CD14-positive monocyte (primary cell): ENCODE measurements at regions not wholly inside any gene's neighbourhood (a gene's known extent, or its start where the extent isn't known, plus 50 kb on each side); places are given as distances from the start of the nearest gene placed in this dataset.

Experiments used
- DNase-seq, 3 donors: peaks; one replicate each; pipeline ENCODE4 v3.0.0-alpha.2; 2011 to 2022
- H2AFZ ChIP-seq: 2 replicates; pipeline ENCODE4 v1.6.0; 2012; ENCODE audit warnings: mild to moderate bottlenecking, low read depth, low read length, inconsistent platforms; ENCODE audit not compliant: insufficient read depth, poor library complexity, severe bottlenecking
- H3K27ac ChIP-seq, 2 donors: 1 replicate in 1 of 2; 2 replicates in 1 of 2; pipeline ENCODE4 v1.5.1; 2012 to 2013; ENCODE audit warnings: low read length in 2 of 2, control low read depth in 1 of 2, inconsistent platforms in 1 of 2, low read depth in 1 of 2, mild to moderate bottlenecking in 1 of 2
- H3K27me3 ChIP-seq, 2 donors: one replicate each; pipeline versions ENCODE4 v1.6.0 to v1.6.1; 2011 to 2013; ENCODE audit warnings: low read length in 2 of 2; ENCODE audit not compliant: control insufficient read depth in 2 of 2, insufficient read depth in 2 of 2
- H3K36me3 ChIP-seq, 2 donors: replicated peaks in 1 of 2; 1 replicate in 1 of 2; 2 replicates in 1 of 2; pipeline versions ENCODE4 v1.5.1 to v1.6.1; 2012 to 2013; ENCODE audit warnings: low read length in 2 of 2, control low read depth in 1 of 2, inconsistent platforms in 1 of 2, mild to moderate bottlenecking in 1 of 2; ENCODE audit not compliant: insufficient read depth in 2 of 2, control insufficient read depth in 1 of 2
- H3K4me1 ChIP-seq, 2 donors: 1 replicate in 1 of 2; 2 replicates in 1 of 2; pipeline versions ENCODE4 v1.5.1 to v1.6.1; 2012 to 2013; ENCODE audit warnings: low read length in 2 of 2, control low read depth in 1 of 2, inconsistent platforms in 1 of 2, mild to moderate bottlenecking in 1 of 2, moderate library complexity in 1 of 2; ENCODE audit not compliant: insufficient read depth in 2 of 2, control insufficient read depth in 1 of 2
- H3K4me2 ChIP-seq: replicated peaks from 2 replicates; pipeline ENCODE3; 2012; ENCODE audit warnings: low read length, moderate library complexity, mild to moderate bottlenecking; ENCODE audit not compliant: poor library complexity, severe bottlenecking; ENCODE audit errors: extremely low read depth
- H3K4me3 ChIP-seq, 3 experiments: fragments of 200-600 bp in 1 of 3; sonication (generic) in 1 of 3; replicated peaks in 1 of 3; 1 replicate in 2 of 3; 2 replicates in 1 of 3; pipeline ENCODE4 v1.5.1; 2011 to 2013; ENCODE audit warnings: low read length in 3 of 3, mild to moderate bottlenecking in 3 of 3, control low read depth in 2 of 3, low read depth in 2 of 3, inconsistent platforms in 1 of 3, moderate library complexity in 1 of 3
- H3K79me2 ChIP-seq: 2 replicates; pipeline ENCODE4 v1.6.0; 2012; ENCODE audit warnings: mild to moderate bottlenecking, control low read depth, inconsistent platforms, low read length, moderate library complexity; ENCODE audit not compliant: insufficient read depth
- H3K9ac ChIP-seq: 2 replicates; pipeline ENCODE4 v1.6.0; 2017; ENCODE audit warnings: low read length, mild to moderate bottlenecking; ENCODE audit not compliant: insufficient read depth, poor library complexity, severe bottlenecking
- H3K9me3 ChIP-seq, 2 donors: replicated peaks in 1 of 2; 1 replicate in 1 of 2; 2 replicates in 1 of 2; pipeline versions ENCODE4 v1.5.1 to v1.6.1; 2012 to 2013; ENCODE audit warnings: low read length in 2 of 2, control low read depth in 1 of 2; ENCODE audit not compliant: control insufficient read depth in 1 of 2, insufficient read depth in 1 of 2
- H4K20me1 ChIP-seq: 2 replicates; pipeline ENCODE4 v1.6.0; 2012; ENCODE audit warnings: mild to moderate bottlenecking, low read length, control low read depth, moderate library complexity; ENCODE audit not compliant: insufficient read depth
- H3K27ac Mint-ChIP-seq, 7 donors: one replicate each; pipeline ENCODE4 v1.8.0; 2020; ENCODE audit warnings: mild to moderate bottlenecking in 7 of 7, mixed read lengths in 7 of 7, moderate library complexity in 6 of 7, inconsistent platforms in 2 of 7
- H3K27me3 Mint-ChIP-seq, 3 donors: one replicate each; pipeline ENCODE4 v1.8.0; 2021 to 2022; ENCODE audit warnings: low read depth in 3 of 3, mild to moderate bottlenecking in 3 of 3, mixed read lengths in 3 of 3, moderate library complexity in 3 of 3, inconsistent platforms in 1 of 3
- H3K36me3 Mint-ChIP-seq, 2 donors: one replicate each; pipeline ENCODE4 v1.8.0; 2020; ENCODE audit warnings: mixed read lengths in 2 of 2, inconsistent platforms in 1 of 2, mild to moderate bottlenecking in 1 of 2
- H3K4me1 Mint-ChIP-seq: one replicate; pipeline ENCODE4 v1.8.0; 2020; ENCODE audit warnings: mild to moderate bottlenecking, mixed read lengths
- H3K4me3 Mint-ChIP-seq, 2 donors: one replicate each; pipeline ENCODE4 v1.8.0; 2020; ENCODE audit warnings: mild to moderate bottlenecking in 2 of 2, mixed read lengths in 2 of 2, moderate library complexity in 1 of 2
- H3K9me3 Mint-ChIP-seq, 7 donors: one replicate each; pipeline ENCODE4 v1.8.0; 2020 to 2022; ENCODE audit warnings: mixed read lengths in 7 of 7, mild to moderate bottlenecking in 6 of 7, moderate library complexity in 6 of 7, inconsistent platforms in 2 of 7
- WGBS: methylation state at CpG from one replicate; pipeline ENCODE4 v1.1.5; 2013; ENCODE audit warnings: missing lambda C conversion rate; ENCODE audit not compliant: insufficient coverage; 5-methylcytosine and 5-hydroxymethylcytosine counted together
- intact Hi-C, 2 donors: fragments of 100-400 bp; cut with micrococcal nuclease; formaldehyde crosslinking; loops; one replicate each; pipeline versions ENCODE4 v1.15.0 to v1.15.1; 2023
- TF ChIP-seq, protein P1 (sequence below): fragments of 200-600 bp; IDR thresholded peaks from one replicate; pipeline ENCODE4 v1.8.0; 2022; ENCODE audit warnings: antibody characterized with exemption, mild to moderate bottlenecking

DNA sequence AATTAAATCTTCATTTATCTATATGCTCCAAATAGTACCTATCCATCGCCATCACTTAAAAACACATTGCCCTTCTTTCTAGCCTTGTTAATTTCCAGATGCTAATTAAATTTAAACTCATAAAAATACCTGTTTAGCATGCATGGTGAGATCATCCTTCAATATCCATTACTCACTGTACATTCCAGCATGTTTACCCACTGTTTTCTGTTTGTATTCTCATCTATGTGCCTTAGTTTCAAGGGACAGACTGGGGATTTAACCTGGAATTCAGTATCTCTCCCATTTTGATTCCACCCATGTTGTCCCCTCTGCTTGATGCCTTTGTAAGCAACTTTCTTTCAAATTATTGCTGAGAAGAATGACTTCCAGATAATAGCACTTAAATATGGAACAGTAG, 208.0 kb downstream of the SPTSSA start:
- Mint-ChIP-seq H3K27me3 (peaks cover 2 to 9% (median 7%) of the 10 kb centered on the region in 3 donors), H3K9me3 (peaks cover 0 to 2% (median 0%) of the 10 kb centered on the region in 7 donors), H3K36me3 (no peaks in the 10 kb centered on the region), H3K27ac (no peak overlapping the region), H3K4me1 (no peaks in the 10 kb centered on the region), H3K4me3 (no peak overlapping the region)
- TF ChIP-seq, protein P1, sequence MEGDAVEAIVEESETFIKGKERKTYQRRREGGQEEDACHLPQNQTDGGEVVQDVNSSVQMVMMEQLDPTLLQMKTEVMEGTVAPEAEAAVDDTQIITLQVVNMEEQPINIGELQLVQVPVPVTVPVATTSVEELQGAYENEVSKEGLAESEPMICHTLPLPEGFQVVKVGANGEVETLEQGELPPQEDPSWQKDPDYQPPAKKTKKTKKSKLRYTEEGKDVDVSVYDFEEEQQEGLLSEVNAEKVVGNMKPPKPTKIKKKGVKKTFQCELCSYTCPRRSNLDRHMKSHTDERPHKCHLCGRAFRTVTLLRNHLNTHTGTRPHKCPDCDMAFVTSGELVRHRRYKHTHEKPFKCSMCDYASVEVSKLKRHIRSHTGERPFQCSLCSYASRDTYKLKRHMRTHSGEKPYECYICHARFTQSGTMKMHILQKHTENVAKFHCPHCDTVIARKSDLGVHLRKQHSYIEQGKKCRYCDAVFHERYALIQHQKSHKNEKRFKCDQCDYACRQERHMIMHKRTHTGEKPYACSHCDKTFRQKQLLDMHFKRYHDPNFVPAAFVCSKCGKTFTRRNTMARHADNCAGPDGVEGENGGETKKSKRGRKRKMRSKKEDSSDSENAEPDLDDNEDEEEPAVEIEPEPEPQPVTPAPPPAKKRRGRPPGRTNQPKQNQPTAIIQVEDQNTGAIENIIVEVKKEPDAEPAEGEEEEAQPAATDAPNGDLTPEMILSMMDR = no peak
- Histone ChIP-seq H3K4me1 (no peaks in the 10 kb centered on the region), H3K36me3 (no peaks in the 10 kb centered on the region), H3K27me3 (no peaks in the 10 kb centered on the region), H3K9ac (no peak overlapping the region), H4K20me1 (no peaks in the 10 kb centered on the region), H3K4me2 (no peak overlapping the region), H3K27ac (no peak overlapping the region), H3K9me3 (no peaks in the 10 kb centered on the region), H3K79me2 (no peaks in the 10 kb centered on the region), H2AFZ (no peak overlapping the region), H3K4me3 (no peak overlapping the region)
- intact Hi-C loops = no loop called here
- 100% methylated on average over 1 of the region's 1 CpG for WGBS
- DNase-seq = no peak

- Histone ChIP-seq H3K27me3 (no peaks in the 10 kb centered on the region), H2AFZ (no peak overlapping the region), H3K4me3 (no peak overlapping the region), H3K9me3 (no peaks in the 10 kb centered on the region), H3K27ac (no peak overlapping the region), H3K4me1 (no peaks in the 10 kb centered on the region), H4K20me1 (no peaks in the 10 kb centered on the region), H3K79me2 (no peaks in the 10 kb centered on the region), H3K4me2 (no peak overlapping the region), H3K9ac (no peak overlapping the region), H3K36me3 (no peaks in the 10 kb centered on the region)
- 80% methylated on average over 2 of the region's 2 CpGs for WGBS
- Mint-ChIP-seq H3K4me3 (no peak overlapping the region), H3K36me3 (no peaks in the 10 kb centered on the region), H3K4me1 (no peaks in the 10 kb centered on the region), H3K9me3 (peaks cover 0 to 6% (median 0%) of the 10 kb centered on the region in 7 donors), H3K27ac (no peak overlapping the region), H3K27me3 (peaks cover 2 to 6% (median 5%) of the 10 kb centered on the region in 3 donors)
- TF ChIP-seq, protein P1 = no peak
- no peak for DNase-seq
- intact Hi-C loops = no loop called here
Observed at GRCh38 chr14:34252227-34252626, 209.8 kb downstream of the SPTSSA start.
